ENCODE measurements at regions not wholly inside any gene's neighbourhood (a gene's known extent, or its start where the extent isn't known, plus 50 kb on each side); places are given as distances from the start of the nearest gene placed in this dataset.

DNA sequence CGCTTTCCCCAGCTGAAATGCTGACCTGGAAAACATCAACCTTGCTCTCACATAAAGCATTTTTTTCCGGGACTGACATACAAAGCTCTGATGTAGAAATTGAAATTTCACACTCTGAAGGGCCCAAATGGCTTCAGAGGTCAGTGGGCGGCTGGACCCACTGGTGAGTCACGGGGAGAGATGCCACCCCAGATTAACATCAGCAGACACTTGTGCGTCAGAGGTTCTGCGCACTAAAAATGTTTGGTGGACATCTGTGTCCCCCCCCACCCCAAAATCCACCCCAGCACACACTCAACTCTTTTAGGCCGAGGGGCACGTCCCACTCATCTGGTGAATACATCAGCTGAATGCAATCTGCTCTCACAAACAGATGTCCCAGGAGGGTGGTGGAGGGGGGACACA lies 208.9 kb downstream of the ASB1 start:
- peak; percentile 37 for DNase-seq (ENCODE audit: low read depth)

DNA sequence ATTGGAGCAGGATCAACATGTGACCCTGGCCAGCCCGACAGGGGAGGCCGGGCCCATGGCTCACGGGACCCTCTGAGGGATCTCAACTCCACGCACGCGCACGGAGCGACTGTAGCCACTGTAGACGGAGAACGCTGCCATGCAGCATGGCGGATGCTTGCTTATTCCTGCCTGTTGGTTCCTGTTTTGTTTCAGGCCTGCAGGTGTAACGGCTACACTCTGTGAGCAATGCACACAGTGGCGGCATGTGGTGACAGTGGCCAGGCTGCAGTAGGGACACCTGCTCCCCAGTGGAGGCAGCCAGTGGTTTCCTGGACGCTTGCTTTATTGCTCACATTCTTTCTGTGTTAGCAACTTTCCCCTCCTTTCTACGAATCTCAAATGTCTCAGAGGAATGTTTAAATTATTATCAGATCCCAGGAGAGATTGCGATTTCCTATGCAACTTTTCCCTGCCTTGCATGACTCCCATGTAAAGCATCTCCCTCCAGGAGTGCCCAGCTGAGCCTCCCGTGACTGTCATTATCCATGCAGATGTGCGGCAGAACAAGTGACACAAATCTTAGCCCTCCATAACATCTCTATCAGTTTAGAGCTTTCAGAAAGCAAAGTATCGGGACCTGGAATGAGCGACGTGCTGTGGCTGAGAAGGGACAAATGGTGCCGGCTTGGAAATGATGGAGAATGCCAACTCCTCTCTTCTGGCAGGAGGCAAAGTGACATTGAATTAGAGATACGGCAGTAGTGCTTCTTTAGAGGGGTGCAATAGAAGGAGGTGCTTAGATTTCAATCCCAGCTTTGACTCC lies 209.7 kb downstream of the ASB1 start:
- peak; percentile 43 for DNase-seq (ENCODE audit: low read depth)

DNA sequence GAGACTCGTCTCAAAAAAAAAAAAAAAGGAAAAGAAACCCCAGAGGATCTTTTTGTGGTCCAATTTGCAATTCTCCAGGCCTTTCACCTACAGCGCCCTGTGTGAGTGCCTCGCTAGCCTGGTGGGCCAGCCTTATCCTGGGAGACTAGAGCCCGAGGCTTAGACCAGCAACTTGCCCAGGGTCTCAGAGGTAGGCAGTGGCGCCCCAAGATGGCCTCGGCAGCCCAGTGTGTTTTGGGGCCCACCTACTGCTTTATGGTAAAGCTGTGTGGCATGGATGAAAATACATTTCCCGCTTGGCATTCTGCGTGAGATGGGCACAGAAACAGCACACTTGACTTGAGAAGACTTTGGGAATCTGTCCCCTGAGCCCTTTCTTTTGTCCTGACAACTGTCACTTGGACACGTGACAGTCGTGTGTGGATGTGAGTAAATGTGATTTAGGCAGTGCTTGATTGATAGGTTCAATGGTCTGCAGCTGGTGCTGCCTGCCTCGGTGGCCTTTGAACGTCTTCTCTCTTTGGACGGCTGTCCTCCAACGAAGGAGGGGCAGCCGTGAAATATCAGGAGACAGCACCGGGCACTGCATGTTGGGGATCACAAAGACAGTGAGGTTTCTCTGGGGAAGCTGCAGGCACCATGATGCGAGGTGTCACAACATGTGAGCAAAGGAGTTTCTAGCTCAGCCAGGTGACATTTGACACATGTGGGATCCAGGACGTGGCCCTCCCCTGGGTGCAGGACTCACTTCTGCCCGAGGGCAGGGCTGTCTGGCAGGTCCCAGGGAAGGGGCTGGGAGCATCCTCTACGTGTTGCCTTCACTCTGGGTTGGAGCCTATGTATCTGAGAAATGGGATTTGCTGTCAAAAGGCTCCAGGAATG lies 209.5 kb upstream of the TWIST2 start:
- no peak for DNase-seq (ENCODE audit: low read depth)

DNA sequence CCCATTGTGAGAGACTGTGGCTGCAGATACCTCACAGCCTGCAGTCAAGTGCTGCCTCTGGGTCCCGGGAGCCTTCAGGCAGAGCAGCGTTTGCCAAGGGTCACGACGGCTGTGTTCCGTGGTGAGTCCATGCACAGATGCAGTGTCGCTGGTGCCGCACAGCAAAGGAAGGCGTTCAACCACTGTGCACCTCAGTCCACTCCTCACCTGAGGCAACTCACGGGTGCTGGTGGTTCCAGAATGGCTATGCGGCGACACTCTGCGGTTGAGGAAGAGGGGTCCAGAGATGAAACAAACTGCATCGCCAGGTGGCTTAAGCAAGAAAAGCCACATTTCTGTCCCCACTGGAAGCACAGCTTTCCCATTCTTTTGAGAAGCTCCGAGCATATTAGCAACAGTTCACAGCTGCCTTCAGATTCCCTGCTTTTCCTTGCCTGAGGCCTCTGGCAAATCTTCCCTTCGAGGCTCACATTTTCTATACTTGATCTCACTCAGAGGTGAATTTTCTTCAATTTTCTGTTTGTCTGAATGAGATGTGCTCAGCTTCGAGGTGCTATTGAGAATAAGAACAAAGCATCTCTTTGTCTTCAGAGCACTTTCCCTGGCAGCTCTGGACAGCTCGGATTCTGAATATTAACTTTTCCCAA lies 208.8 kb upstream of the TWIST2 start:
- DNase-seq (ENCODE audit: low read depth) = no peak

DNA sequence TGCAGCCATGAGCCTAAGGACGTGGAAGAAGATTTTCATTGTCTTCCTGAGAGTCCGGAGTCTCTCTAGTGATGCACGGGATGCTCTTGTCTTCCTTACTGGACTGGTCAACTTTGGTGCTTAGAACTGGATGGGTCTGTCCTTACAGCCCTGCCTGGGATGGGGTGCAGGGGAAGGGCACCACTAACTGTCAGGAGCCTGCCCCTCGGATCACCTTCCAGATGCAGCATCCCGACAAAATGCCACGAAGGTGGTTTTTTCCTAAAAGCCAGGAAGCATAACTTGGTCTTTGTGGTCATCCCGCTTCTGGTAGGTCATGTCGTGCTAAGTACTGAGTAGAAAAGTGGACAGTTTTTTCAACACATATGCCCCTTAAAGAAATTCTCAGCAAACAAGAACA lies 207.4 kb upstream of the TWIST2 start:
- DNase-seq (ENCODE audit: low read depth) = no peak

DNA sequence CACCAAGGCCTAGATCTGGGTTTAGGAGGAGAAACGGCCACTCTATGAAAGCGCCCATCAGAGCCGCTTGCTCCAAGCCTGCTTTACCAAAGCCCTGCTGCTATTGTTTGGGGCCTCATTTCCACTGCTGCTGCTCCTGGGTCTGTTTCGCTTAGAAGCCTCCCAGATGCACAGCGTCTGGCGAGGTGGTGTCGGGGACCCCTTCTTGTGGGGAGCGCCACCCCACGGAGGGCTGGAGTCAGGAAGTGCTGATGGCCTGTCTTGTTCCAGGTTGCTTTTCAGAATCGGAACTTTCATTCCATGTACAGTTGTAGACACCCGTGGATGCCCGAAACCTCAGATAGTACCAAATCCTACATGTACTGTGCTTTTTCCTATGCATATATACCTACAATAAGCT lies 204.9 kb upstream of the TWIST2 start:
- DNase-seq (ENCODE audit: low read depth) = no peak

DNA sequence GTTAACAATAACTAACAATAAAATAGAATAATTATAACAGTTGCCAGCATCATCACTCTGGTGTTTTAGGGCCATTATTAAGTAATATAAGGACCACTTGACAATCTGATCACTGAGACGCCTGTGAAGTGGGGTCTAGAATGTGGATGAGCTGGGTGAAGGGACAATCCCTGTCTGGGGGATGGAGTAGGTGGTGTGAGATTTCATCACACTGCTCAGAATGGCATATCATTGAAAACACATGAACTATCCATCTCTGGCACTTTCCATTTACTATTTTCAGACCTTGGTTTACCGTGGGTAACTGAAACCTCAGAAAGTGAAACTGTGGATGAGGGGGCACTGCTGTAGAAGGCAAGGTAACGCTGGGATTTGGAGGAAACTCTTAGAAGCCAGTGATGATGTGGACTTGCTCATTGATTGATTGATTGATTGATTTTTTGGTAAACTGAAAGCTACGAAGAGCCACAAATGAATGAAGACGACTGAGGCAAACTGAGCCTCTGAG lies 204.4 kb upstream of the TWIST2 start:
- DNase-seq (ENCODE audit: low read depth) = no peak

DNA sequence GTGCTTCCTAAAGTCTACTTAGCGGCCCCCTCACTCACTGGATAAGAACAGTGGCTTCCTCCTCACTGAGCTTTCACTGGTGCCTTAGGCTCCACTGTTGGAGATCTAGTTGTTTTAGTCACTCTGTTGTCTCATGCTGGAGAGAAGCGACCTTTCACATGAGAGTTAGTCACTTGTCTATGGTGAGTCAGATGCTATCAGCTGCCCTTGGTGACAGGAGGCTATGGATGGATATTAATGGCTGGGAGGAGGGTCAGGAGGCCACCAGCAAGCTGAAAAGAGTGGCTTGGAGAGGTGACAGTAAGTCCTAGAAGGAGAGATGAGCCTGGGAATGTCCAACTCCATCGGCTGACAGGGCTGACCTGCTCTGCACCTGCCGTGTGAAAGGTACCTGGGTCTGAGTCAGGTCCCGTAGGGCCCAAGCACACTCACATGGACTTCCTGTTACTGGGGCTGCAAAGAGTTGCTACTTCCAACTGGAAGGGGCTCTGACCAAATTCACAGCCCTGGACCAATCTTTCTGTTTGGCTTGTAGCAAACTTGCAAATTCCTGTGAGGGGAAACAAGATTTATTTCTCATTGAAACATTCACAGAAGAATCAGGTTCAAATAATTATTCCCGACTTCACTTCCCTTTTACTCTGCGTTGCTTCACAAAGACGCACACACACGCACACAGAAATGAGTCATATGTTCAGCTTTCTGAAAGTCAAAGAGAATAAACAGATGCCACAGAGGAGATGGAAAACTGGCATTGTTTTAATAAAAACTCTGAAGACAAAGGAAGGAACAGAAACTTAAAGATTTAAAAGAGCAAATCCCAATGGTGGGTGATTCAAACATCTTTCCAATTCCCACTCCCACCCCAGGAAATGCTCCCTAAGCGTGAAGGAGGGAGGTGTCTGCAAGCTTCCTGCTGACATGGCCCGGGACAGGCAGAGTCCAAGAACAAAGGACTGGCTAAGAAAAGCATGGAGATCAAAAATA lies 203.5 kb upstream of the TWIST2 start:
- peak; percentile 46 for DNase-seq (ENCODE audit: low read depth)

DNA sequence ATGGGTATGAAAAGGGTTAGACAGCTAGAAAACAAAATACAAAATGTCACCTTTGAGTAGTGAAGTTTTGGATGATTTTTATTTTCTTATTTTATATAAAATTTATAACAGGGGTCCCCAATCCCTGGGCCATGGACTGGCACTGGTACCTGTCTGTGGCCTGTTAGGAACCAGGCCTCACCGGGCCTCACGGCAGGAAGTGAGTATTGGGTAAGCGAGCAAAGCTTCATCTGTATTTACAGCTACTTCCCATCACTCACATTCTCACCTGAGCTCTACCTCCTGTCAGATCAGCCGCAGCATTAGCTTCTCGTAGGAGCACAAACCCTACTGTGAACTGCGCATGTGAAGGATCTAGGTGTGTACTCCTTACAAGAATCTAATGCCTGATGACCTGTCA lies 202.8 kb upstream of the TWIST2 start:
- DNase-seq (ENCODE audit: low read depth) = no peak

DNA sequence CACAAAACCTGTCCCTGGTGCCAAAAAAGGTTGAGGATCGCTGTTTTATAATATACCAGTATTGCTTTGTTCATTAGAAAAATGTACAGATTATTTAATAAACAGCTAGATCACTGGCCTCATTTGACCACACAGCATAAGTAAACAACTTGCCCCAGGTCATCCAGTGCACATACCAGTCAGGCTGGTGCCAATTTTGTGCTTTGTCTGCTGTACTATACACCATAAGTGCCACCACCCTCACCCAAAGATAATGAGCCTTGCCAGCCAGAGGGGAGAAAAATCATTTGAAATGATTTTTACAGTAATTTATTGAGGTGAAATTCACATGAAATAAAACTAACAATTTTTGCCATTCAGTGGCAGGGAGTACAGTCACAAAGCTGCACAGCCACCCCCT lies 202.2 kb upstream of the TWIST2 start:
- no peak for DNase-seq (ENCODE audit: low read depth)

DNA sequence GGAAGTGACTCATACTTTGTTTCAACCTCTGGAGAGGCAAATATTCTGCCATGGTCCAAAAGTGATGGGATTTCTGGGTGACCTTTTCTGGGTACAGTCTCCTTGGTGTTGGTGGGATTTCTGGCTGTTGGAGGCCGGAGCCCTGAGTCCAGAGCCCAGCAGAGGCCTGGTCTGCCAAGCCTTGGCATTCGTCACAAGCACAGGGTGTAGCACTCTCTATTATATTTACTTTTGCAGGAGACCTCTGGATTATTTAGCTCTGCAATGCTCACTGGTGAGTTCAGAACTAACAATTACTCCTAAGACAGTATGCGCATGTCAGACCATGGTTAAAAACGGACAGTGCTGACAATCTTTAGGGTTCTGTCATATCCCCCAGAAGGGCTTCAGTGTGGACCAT lies 201.6 kb upstream of the TWIST2 start:
- no peak for DNase-seq (ENCODE audit: low read depth)

DNA sequence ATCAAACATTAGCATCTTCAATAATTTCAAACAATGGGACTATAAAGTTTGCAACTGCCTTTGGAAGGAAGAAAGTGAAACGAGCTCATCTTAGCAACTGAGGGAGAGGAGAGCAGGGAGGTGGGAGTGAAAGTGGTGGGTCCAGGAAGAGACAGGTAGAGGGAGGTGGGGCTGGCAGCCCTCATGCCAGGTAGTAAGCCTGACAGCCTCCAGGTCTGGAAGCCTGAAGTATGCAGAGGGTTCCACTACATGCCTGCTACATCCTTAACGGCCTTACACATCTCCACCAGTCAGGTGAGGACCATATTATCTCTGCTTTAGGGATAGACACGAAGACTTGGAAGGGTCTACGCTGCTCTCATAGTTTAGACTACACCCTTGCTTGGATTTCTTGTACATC lies 201.1 kb upstream of the TWIST2 start:
- DNase-seq (ENCODE audit: low read depth) = no peak

DNA sequence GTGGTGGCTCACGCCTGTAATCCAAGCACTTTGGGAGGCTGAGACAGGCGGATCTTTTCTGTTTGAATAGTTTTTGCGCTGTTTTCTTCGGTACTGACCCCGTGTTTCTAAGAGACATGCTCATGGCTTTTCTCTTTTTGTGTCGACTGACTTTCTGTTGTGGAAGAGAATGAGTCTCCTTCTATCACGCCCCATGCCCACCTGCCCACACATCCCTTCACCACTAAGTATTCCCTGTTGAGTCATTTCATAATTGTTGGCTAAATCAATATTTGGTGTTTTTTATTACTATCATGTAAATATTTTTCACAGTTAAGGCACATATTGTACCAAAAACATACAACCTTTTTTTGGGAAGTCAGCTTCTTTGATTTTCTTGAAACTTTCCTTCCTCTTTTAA lies 198.8 kb upstream of the TWIST2 start:
- DNase-seq (ENCODE audit: low read depth) = no peak

DNA sequence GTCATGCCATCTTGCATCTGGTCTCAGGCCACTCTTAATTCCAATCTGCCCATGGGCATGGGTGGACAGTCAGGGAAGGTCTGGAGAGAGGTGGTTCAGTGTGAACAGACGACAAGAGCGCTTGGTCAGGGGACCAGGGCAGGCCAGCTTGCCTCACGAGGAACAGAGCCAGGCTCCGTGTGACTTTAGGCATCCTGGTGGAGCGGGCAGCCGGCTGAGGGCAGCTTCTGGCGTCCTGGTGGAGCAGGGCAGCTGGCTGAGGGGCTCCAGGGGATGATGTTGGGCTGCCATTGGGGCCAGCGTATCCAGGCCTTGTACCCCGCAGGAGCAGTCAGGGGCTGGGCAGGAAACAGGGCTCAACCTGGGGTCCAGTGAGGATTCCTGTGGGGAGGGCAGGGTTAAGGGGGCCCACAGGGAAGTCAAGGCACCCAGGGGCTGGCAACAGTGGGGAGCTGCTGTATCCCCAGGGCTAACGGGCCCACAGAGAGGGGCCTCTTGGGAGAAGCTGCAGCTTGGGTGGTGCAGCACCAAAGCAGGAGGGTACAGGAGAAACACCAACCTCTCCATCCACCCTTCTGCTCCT lies 197.9 kb upstream of the TWIST2 start:
- no peak for DNase-seq (ENCODE audit: low read depth)

DNA sequence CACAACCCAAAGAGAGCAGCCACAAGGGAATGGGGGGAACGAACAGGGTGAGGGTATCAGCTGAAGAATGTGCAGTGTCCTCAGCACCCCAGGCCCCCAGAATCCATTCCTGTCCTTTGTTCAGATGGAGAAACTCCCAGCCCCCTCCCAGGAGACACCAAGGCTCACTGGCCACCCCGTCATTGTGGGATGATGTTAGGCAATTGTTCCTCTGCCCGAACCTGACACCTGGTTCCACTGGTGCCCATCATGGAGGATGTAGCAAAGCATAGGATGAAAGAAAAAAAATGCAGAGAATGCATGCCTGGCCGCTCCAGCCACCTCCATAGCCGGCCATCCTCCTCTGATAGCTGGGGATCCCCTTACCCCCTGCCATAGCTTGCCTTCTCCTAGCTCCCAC lies 197.3 kb upstream of the TWIST2 start:
- DNase-seq (ENCODE audit: low read depth) = no peak

DNA sequence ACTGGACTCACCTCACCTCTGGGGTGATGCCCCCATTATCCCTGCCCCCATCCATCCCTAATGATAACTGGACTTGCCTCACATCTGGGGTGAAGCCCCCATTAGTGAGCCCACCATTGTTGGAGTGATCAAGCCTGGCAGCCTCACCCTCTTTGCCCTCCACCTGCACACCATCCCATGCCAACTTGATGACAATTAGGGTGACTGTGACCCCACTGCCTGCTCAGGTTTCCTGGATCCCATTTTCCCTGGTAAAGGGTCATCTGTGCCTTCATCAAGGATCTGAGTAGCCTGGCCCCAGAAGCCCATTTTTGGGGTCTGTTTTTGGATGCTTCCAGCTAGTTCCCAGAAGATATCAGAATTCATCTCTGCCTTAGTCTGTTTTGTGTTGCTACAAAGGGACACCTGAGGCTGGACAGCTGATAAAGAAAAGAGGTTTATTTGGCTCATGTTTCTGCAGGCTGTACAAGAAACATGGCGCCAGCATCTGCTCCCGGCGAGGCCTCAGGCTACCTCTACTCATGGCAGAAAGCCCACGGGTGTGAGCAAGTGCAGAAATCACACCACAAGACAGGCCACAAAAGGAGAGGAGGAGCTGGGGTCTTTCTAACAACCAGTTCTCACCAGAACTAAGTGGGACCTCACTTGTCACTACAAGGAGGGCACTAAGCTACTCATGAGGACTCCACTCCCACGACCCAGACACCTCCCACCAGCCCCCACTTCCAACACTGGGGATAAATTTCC lies 196.4 kb upstream of the TWIST2 start:
- DNase-seq (ENCODE audit: low read depth) = no peak

DNA sequence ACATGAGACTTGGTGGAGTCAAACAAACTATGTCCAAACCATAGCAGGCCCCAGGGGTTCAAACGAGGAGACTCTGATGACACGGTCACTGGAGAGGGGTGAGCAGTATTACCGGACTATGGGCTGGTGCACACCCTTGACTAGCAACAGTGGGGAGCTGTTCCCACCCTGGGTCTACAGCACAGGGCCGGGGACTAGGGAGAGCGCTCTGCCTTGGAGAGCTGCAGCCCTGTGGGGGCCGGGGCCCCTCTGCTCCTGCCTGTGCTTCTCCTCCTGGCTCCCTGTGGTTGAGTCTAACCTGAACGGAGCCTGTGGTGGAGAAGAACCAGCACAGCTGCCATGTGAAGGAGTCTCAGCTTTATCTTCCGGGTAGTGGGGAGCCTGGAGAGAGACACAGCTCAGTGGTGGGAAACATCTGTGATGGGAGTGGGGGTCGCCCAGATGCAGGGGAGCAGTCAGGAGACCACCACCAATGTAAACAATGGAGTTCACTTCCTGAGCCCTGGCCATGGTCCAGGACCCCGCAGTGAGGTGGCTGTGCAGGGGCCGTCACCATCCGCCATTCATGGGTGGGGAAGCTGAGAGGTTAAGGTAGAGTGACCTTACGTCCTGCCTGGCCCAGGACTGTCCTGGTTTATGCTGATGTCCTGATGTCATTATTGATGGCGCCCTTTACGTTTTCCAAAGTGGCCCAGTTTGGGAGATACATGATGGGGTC lies 195.7 kb upstream of the TWIST2 start:
- DNase-seq (ENCODE audit: low read depth) = no peak

DNA sequence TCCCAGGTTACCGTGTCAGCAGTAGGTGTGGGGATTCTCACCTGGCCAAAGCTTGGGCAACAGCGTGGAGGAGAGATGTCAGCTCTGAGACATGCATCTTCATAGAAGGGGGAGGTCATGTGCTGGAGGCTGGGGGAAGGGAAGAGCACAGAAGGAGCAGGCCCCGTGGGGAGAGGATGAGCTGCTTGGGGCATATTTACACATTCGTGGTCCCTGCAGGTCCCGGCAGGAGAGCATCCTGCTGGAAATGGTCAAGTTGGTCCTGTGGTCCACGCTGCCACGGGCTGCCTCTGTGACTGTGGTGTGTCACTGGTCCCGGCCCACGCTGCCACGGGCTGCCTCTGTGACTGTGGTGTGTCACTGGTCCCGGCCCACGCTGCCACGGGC lies 195.1 kb upstream of the TWIST2 start:
- DNase-seq (ENCODE audit: low read depth) = no peak

DNA sequence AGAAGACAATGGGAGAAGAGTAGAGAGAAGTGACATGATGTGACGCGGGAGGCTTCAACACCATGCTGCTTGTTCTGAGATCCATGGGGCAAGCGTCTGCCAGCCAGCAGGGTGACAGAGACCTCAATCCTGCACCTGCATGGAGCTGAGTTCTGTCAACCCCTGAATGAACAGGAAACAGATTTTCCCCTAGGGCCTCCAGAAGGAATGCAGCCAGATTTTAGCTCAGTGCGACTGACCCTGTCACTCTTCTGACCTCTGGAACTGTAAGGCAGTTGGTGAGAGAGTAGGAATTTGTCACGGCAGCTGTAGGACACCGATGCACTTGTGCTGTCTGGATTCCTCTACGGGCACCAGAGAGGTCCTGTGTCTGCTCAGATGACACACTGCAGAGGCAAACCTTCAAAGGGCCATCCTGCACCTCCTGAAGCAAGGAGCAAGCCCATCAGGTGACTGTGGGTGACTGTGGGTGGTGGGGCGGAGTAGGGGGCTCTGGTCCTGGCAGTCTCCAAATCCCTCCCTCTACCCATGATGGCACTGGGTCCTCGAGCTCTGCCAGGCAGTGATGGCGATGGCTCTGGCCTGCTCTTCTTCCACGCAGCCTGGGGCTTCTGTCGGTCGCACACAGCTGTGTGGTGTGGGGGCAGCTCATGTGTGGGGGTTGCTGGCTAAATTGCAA lies 194.3 kb upstream of the TWIST2 start:
- DNase-seq (ENCODE audit: low read depth) = no peak
